Stimulated activated CD4-positive, alpha-beta T cell treated with anti-CD3 and anti-CD28 coated beads, Interleukin-15, amount 100 ng/mL, for 1 hour (primary cell): ENCODE measurements at regions not wholly inside any gene's neighbourhood (a gene's known extent, or its start where the extent isn't known, plus 50 kb on each side); places are given as distances from the start of the nearest gene placed in this dataset.

ENCODE experiments used
- DNase-seq, 2 donors: peaks; one replicate each; pipeline ENCODE4 v3.0.0-alpha.2; 2020; ENCODE audit warnings: low read depth in 1 of 2, low spot score in 1 of 2

DNA sequence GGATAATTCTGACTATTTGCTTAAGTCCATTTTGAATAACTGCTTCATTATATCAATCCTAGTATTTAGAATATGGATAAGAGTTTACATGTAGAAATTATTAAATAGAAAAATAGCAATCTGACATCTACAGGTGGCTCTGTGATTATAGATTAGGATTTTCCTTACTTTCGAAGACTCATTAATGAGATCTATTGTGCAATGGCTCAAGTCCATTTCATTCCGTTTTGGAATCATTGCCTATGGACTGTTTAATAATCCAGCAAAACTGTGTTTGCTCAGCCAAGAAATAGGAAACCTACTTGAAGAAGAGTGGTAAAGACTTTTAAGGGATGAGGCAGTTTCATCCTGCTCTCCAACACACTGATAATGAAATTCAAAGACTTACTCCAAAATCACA is 67.8 kb upstream of the SSTR1 start:
- no peak for DNase-seq

DNA sequence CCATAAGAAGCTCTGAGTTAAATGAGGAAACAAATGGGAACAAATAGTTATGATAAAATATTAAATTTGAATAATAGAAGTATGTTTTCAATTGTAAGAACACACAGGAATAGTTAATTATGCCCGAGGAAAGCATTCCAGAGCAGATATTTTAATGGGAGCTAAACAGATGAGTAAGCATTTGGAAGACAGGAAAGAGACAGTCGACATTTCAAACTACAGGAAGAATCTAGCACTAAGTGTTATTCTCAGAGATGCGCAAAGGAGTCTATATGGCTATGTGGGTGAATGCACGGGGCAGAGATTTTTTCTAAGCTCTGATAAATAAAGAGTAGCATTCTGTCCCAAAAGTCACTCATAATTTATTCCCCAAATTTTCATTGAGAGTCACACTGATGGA is 64.5 kb upstream of the SSTR1 start:
- no peak for DNase-seq

DNA sequence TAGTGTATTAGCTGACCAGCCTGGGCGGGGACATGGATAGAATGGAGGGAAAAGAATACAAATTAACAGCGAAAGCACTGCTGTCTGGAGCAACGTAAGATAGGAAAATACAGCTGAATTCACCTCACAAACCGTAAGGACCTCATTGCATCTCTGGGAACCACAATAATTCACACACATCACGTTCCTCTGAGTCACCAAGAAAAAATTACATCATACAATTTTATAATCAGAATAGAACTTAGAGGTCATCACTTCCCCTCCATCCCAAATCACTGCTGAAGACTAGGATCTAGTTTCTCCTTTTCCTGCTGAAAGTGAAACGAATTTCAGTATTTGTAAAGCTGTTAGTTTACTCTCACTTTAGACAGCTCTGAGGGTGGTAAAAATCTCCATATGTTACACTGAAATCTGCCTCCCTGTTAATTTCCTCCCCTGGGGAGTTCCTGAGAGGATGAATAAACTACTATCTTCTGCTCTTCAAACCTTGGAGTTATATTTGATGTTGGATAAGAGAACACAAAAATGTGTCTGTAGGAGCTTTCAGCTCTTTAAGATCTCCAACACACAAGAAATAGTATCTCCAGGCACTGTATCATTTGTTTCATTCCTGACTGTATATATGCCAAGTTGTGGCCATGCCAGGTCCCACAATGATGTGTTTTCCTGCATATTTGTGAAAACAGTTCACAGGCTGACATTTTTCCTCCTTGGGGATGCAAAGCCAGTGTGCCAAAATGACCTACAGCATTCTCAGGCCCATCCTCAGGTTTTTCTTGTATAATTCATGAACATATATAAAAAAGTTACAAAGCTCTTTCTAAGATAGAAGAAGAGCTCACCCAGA is 63.8 kb upstream of the SSTR1 start:
- DNase-seq = no peak

DNA sequence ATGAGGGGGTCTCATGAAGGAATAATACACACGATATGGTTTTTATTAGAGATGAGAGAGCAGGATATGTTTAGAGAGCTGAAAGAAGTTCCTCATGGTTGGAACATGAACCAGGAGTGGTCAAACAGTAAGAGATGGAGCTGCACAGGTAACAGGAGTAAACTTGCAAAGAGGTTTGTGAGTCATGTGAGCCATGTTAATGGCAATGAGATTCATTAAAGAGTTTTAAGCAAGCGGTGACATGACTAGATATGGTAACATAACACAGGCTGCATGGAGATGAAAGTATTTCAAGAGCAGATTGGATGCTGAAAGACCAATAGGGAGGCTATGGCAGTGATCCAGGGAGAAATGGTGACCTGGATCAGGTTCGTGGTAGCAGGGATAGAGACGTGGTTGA is 62.6 kb upstream of the SSTR1 start:
- DNase-seq = no peak

DNA sequence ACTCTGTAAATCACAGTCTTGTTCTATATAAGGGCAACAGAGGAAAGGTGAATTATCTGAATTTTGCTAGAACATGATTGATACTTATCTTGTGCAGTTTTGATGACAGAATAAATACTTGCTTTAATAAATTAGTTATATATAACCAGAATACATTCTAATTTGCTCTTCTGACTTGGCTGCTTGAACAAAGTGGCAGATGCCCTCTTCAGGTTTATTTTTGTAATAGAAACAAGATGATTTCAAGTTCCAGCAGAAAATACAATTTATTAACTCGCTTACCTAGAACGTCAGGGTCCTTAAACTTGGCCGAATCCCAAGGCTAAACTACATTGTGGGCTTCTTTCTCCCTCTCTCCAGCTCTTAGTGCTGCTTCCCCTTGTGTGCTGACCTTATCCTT is 57.6 kb upstream of the SSTR1 start:
- DNase-seq = no peak
